Mesenchymal stem cell (in vitro differentiated cells and primary cell): ENCODE measurements at regions not wholly inside any gene's neighbourhood (a gene's known extent, or its start where the extent isn't known, plus 50 kb on each side); places are given as distances from the start of the nearest gene placed in this dataset.

ENCODE experiments used
- DNase-seq: peaks from one replicate; pipeline ENCODE4 v3.0.0-alpha.2; 2013
- H2AFZ ChIP-seq: one replicate; pipeline ENCODE4 v1.6.1; 2013; ENCODE audit warnings: low read depth, mild to moderate bottlenecking, control low read depth, inconsistent platforms, low read length, moderate library complexity
- H2AK5ac ChIP-seq: 2 replicates; pipeline ENCODE4 v1.6.1; 2013; ENCODE audit warnings: low read length, moderate library complexity, mild to moderate bottlenecking, inconsistent platforms; ENCODE audit not compliant: severe bottlenecking
- H2BK120ac ChIP-seq: one replicate; pipeline ENCODE4 v1.6.1; 2013; ENCODE audit warnings: low read depth, mild to moderate bottlenecking, inconsistent platforms, low read length, moderate library complexity
- H2BK12ac ChIP-seq, 2 experiments: one replicate each; pipeline ENCODE4 v1.6.1; 2013; ENCODE audit warnings: inconsistent platforms in 2 of 2, low read length in 2 of 2, mild to moderate bottlenecking in 2 of 2, moderate library complexity in 2 of 2, control low read depth in 1 of 2
- H2BK15ac ChIP-seq: one replicate; pipeline ENCODE4 v1.6.1; 2013; ENCODE audit warnings: mild to moderate bottlenecking, low read depth, inconsistent platforms; ENCODE audit not compliant: poor library complexity, severe bottlenecking
- H2BK5ac ChIP-seq: 2 replicates; pipeline ENCODE4 v1.6.1; 2013; ENCODE audit warnings: low read depth, mild to moderate bottlenecking, low read length, control low read depth, inconsistent platforms; ENCODE audit not compliant: poor library complexity, severe bottlenecking
- H3K14ac ChIP-seq, 2 experiments: one replicate each; pipeline ENCODE4 v1.6.1; 2013; ENCODE audit warnings: inconsistent platforms in 2 of 2, low read length in 2 of 2, control low read depth in 1 of 2, mild to moderate bottlenecking in 1 of 2, moderate library complexity in 1 of 2
- H3K18ac ChIP-seq, 2 experiments: one replicate each; pipeline ENCODE4 v1.6.1; 2013; ENCODE audit warnings: inconsistent platforms in 2 of 2, low read length in 2 of 2, control low read depth in 1 of 2, low read depth in 1 of 2, mild to moderate bottlenecking in 1 of 2
- H3K23ac ChIP-seq, 2 experiments: one replicate each; pipeline ENCODE4 v1.6.1; 2013; ENCODE audit warnings: inconsistent platforms in 2 of 2, low read length in 2 of 2, mild to moderate bottlenecking in 2 of 2, moderate library complexity in 2 of 2, control low read depth in 1 of 2
- H3K27ac ChIP-seq: 2 replicates; pipeline ENCODE4 v1.5.1; 2013; ENCODE audit warnings: mild to moderate bottlenecking, moderate library complexity, low read length, control low read depth, inconsistent platforms; ENCODE audit not compliant: poor library complexity, severe bottlenecking
- H3K27me3 ChIP-seq, 2 experiments: 2 replicates each; pipeline versions ENCODE4 v1.6.1 to v1.7.0; 2013; ENCODE audit warnings: low read length in 2 of 2, mild to moderate bottlenecking in 2 of 2, moderate library complexity in 2 of 2, control low read depth in 1 of 2, inconsistent platforms in 1 of 2; ENCODE audit not compliant: control insufficient read depth in 1 of 2, insufficient read depth in 1 of 2
- H3K36me3 ChIP-seq, 2 experiments: 2 replicates each; pipeline versions ENCODE4 v1.6.1 to v1.7.0; 2013; ENCODE audit warnings: low read length in 2 of 2, control low read depth in 1 of 2, inconsistent platforms in 1 of 2, low read depth in 1 of 2, mild to moderate bottlenecking in 1 of 2; ENCODE audit not compliant: insufficient read depth in 2 of 2, control insufficient read depth in 1 of 2
- H3K4ac ChIP-seq, 2 experiments: one replicate each; pipeline ENCODE4 v1.6.1; 2013; ENCODE audit warnings: inconsistent platforms in 2 of 2, low read length in 2 of 2, mild to moderate bottlenecking in 2 of 2, moderate library complexity in 2 of 2, control low read depth in 1 of 2, low read depth in 1 of 2
- H3K4me1 ChIP-seq: 2 replicates; pipeline ENCODE4 v1.6.1; 2013; ENCODE audit warnings: low read depth, low read length, control low read depth; ENCODE audit not compliant: control insufficient read depth, insufficient read depth
- H3K4me2 ChIP-seq: 2 replicates; pipeline ENCODE4 v1.6.1; 2013; ENCODE audit warnings: low read length, mild to moderate bottlenecking, inconsistent platforms; ENCODE audit not compliant: poor library complexity, severe bottlenecking
- H3K4me3 ChIP-seq, 2 experiments: 2 replicates each; pipeline versions ENCODE4 v1.5.1 to v1.7.0; 2013; ENCODE audit warnings: low read length in 2 of 2, mild to moderate bottlenecking in 2 of 2, control low read depth in 1 of 2, low read depth in 1 of 2; ENCODE audit not compliant: insufficient read depth in 1 of 2
- H3K79me1 ChIP-seq: replicated peaks from 2 replicates; pipeline ENCODE4 v1.6.1; 2013; ENCODE audit warnings: mild to moderate bottlenecking, control low read depth, low read length, inconsistent platforms; ENCODE audit not compliant: poor library complexity, severe bottlenecking
- H3K9ac ChIP-seq: 2 replicates; pipeline ENCODE4 v1.7.0; 2013; ENCODE audit warnings: mild to moderate bottlenecking, low read length, moderate library complexity
- H3K9me3 ChIP-seq: 2 replicates; pipeline ENCODE4 v1.7.0; 2013; ENCODE audit warnings: mild to moderate bottlenecking, low read length; ENCODE audit not compliant: control insufficient read depth
- H4K8ac ChIP-seq: one replicate; pipeline ENCODE4 v1.6.1; 2013; ENCODE audit warnings: inconsistent platforms, mild to moderate bottlenecking, low read length, moderate library complexity
- H4K91ac ChIP-seq: one replicate; pipeline ENCODE4 v1.6.1; 2013; ENCODE audit warnings: mild to moderate bottlenecking, low read length, inconsistent platforms
- WGBS: methylation state at CpG from one replicate; pipeline ENCODE4 v1.1.7; 2013; ENCODE audit warnings: mixed read lengths; 5-methylcytosine and 5-hydroxymethylcytosine counted together

GRCh38 chr11:116345575-116345974, 427.2 kb downstream of the BUD13 start:
- Histone ChIP-seq H3K4me1 (no peaks in the 10 kb centered on the region), H3K27ac (no peak overlapping the region), H3K4me3 (no peak overlapping the region), H3K23ac (no peak overlapping the region), H3K9me3 (peaks cover 4% of the 10 kb centered on the region), H3K14ac (no peak overlapping the region), H4K8ac (no peak overlapping the region), H3K18ac (no peak overlapping the region), H3K79me1 (no peaks in the 10 kb centered on the region), H2AK5ac (no peak overlapping the region), H3K4me2 (no peak overlapping the region), H2BK120ac (no peak overlapping the region), H4K91ac (no peak overlapping the region), H2BK15ac (no peak overlapping the region), H3K36me3 (no peaks in the 10 kb centered on the region), H3K27me3 (no peaks in the 10 kb centered on the region), H2BK5ac (no peak overlapping the region), H3K9ac (no peak overlapping the region), H2AFZ (no peak overlapping the region), H2BK12ac (no peak overlapping the region), H3K4ac (no peak overlapping the region)
- no peak for DNase-seq
- WGBS = 28% methylated on average over 2 of the region's 2 CpGs

GRCh38 chr11:116344601-116345000, 428.2 kb downstream of the BUD13 start:
- no peaks in the 10 kb centered on the region for H3K27me3 ChIP-seq
- H4K91ac ChIP-seq = no peak overlapping the region
- WGBS = 57% methylated on average over 4 of the region's 5 CpGs
- H3K4me2 ChIP-seq = no peak overlapping the region
- no peak overlapping the region for H2AFZ ChIP-seq
- no peak overlapping the region for H3K9ac ChIP-seq
- no peak overlapping the region for H2BK15ac ChIP-seq
- no peak overlapping the region for H3K4me3 ChIP-seq
- no peak overlapping the region for H3K4ac ChIP-seq
- H2BK5ac ChIP-seq = no peak overlapping the region
- H3K36me3 ChIP-seq = no peaks in the 10 kb centered on the region
- H3K4me1 ChIP-seq = no peaks in the 10 kb centered on the region
- H4K8ac ChIP-seq = no peak overlapping the region
- H2BK12ac ChIP-seq = no peak overlapping the region
- H3K23ac ChIP-seq = no peak overlapping the region
- H2BK120ac ChIP-seq = no peak overlapping the region
- no peak overlapping the region for H3K14ac ChIP-seq
- no peak overlapping the region for H2AK5ac ChIP-seq
- no peak overlapping the region for H3K27ac ChIP-seq
- no peak for DNase-seq
- peaks cover 4% of the 10 kb centered on the region for H3K9me3 ChIP-seq
- no peak overlapping the region for H3K18ac ChIP-seq
- no peaks in the 10 kb centered on the region for H3K79me1 ChIP-seq

- Histone ChIP-seq H2BK15ac (no peak overlapping the region), H3K23ac (no peak overlapping the region), H4K91ac (no peak overlapping the region), H3K14ac (no peak overlapping the region), H3K18ac (no peak overlapping the region), H3K9me3 (peaks cover 2% of the 10 kb centered on the region), H3K27me3 (no peaks in the 10 kb centered on the region), H2AFZ (no peak overlapping the region), H2AK5ac (no peak overlapping the region), H3K36me3 (no peaks in the 10 kb centered on the region), H2BK120ac (no peak overlapping the region), H3K4me1 (no peaks in the 10 kb centered on the region), H3K27ac (no peak overlapping the region), H3K4me2 (no peak overlapping the region), H4K8ac (no peak overlapping the region), H3K4me3 (no peak overlapping the region), H3K9ac (no peak overlapping the region), H3K4ac (no peak overlapping the region), H2BK5ac (no peak overlapping the region), H3K79me1 (no peaks in the 10 kb centered on the region), H2BK12ac (no peak overlapping the region)
- WGBS = 47% methylated on average over 3 of the region's 3 CpGs
- no peak for DNase-seq
Observed at GRCh38 chr11:116343270-116343669, 429.5 kb downstream of the BUD13 start.

- Histone ChIP-seq H2AK5ac (no peak overlapping the region), H4K91ac (no peak overlapping the region), H2BK120ac (no peak overlapping the region), H4K8ac (no peak overlapping the region), H3K4me1 (no peaks in the 10 kb centered on the region), H3K4me2 (no peak overlapping the region), H3K27ac (no peak overlapping the region), H2BK15ac (no peak overlapping the region), H2BK5ac (no peak overlapping the region), H3K27me3 (no peaks in the 10 kb centered on the region), H2BK12ac (no peak overlapping the region), H3K14ac (no peak overlapping the region), H2AFZ (no peak overlapping the region), H3K4ac (no peak overlapping the region), H3K79me1 (no peaks in the 10 kb centered on the region), H3K23ac (no peak overlapping the region), H3K4me3 (no peak overlapping the region), H3K18ac (no peak overlapping the region), H3K9ac (no peak overlapping the region), H3K9me3 (peaks cover 6% of the 10 kb centered on the region), H3K36me3 (no peaks in the 10 kb centered on the region)
- no peak for DNase-seq
- 81% methylated on average over 7 of the region's 7 CpGs for WGBS
Observed at GRCh38 chr11:116342148-116342547, 430.6 kb downstream of the BUD13 start.
